Stimulated activated CD8-positive, alpha-beta memory T cell treated with anti-CD3 and anti-CD28 coated beads, Interleukin-7, amount 100 ng/mL, for 4 hours (primary cell): ENCODE measurements at regions not wholly inside any gene's neighbourhood (a gene's known extent, or its start where the extent isn't known, plus 50 kb on each side); places are given as distances from the start of the nearest gene placed in this dataset.
"Not testable (repeated sequence)": the region's sequence is repeated elsewhere in the genome, so short reads cannot be mapped to it uniquely, and the experiment has no call there.

Experiments
- DNase-seq, 2 donors: peaks; one replicate each; pipeline ENCODE4 v3.0.0-alpha.2; 2020; ENCODE audit warnings: low read depth in 2 of 2

DNA sequence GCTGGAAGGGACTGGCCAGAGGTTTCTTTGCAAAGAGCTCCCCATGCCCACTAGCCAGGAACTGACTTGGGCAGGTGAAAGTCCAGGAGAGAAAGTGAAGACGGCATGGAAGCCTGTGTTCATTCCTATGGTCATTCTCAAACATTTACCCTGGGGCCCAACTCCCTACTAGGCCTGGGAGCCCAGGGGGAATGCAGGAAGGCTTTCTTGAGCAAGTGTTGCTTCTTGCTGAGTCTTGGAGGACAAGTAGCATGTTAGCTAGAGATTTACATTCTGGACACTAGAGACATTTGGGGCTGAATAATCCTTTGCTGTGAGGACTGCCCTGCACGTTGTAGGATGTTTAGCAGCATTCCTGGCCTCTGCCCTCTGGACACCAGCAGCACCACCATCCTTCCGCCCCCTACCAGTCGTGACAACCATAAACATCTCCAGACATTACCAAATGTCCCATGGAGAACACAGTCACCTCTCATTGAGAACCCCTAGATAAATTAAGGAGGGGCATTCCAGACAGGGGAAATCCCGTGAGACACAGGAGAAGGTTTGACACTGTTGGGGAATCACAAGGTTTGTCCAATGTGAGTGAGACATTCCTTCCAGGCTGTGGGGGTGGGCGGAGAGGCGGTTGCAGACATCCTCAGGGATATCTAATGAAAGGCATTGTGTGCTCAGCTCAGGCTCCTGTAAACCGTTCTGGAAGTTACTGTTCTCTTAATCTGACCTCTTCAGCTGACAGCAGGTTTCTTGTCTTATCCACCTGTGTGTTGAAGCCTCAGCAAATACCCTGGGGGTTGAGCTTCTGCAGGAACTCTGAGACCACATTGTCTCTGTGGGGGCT is 236.2 kb downstream of the TLE3 start:
- no peak for DNase-seq

DNA sequence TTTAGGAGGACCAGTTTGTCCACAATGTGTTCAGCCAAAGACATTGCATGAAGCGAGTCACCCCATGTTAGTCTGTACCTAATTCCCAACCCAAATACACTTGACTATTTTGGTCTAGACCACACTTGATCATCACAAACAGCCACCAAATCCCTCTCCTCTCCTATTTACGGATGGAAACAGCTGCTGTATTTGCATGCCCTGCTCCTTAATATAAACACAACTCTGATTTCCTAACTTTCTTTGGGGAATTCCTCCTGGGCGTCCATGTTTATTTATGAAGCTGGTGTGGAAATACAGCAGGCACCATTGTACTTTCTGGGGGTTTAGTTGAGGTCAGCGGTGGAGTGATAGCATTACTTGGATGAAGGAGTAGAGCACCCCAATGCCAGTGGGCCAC is 235.2 kb downstream of the TLE3 start:
- DNase-seq: no peak

DNA sequence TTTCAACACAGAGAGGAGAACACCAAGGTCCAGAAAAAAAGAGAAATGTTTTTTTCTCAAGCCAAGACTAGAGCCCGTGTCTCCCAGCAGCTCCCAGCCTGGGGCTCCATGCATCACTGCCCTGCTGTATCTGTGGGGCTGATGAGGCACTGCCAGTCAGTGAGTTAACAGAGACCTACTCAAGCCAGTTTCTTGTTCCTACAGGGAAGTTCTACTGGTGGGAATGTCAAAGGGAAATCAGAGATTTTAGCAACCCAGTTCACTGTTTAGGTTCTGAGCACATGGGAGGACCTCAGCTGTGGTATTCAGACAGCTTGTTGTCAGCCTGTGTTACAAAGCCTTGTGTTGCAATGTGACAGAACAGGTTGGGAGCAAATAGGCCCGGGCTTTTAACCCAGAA is 234.3 kb downstream of the TLE3 start:
- DNase-seq: no peak

DNA sequence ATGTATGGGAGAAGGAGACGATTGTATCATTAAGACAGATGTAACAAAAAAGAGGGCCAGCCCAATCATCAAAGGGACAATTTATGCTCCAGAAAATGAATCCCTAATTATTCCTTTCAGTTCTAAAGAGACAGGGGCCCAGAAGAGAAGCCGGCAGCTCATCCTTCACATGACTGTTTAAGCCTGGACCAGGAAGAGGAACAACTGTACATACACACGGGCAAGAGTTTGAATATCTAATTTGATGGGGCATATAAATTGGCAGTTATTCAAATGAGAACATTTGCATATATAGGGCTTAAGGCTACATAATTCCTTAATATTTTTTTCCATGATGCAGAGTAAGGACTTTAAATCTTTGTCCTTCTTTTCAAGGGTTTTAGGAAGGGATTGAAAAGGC is 232.3 kb downstream of the TLE3 start:
- DNase-seq: no peak

DNA sequence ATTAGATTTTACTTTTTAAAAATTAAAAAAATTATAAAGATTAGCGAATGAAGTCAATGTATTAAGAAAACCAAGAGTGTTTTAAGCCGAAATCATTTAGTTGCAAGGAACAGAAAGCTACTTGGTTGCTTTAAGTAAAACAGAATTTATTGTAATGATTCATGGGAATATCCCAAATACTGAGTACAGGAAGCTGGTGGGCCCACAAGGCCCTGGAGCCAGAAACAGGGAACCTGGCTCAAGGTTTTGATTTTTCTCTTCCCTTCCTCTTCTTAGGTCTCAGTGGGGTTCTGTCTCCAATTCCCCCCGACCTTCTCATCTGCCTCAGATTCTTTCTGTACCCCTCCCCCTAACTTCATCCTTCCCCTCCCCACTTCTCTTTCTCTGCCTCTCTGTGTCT is 229.0 kb downstream of the TLE3 start:
- DNase-seq: no peak

DNA sequence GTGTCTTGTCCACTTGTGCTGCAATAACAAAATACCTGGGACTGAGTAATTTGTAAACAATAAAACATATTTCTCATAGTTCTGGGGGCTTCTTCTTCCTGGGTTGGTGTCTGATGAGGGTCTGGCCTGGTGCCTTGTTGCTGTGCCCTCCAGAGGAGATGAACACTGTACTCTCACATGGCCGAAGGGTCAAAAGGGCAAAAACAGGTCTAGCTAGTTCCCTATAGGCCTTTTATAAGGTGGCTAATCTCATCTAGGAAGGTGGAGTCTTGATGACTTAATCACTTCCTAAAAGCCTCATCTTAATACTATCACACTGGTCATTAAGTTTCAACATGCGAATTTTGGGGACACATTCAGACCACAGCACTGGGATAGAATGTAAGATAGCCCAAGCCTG is 228.4 kb downstream of the TLE3 start:
- DNase-seq: no peak

DNA sequence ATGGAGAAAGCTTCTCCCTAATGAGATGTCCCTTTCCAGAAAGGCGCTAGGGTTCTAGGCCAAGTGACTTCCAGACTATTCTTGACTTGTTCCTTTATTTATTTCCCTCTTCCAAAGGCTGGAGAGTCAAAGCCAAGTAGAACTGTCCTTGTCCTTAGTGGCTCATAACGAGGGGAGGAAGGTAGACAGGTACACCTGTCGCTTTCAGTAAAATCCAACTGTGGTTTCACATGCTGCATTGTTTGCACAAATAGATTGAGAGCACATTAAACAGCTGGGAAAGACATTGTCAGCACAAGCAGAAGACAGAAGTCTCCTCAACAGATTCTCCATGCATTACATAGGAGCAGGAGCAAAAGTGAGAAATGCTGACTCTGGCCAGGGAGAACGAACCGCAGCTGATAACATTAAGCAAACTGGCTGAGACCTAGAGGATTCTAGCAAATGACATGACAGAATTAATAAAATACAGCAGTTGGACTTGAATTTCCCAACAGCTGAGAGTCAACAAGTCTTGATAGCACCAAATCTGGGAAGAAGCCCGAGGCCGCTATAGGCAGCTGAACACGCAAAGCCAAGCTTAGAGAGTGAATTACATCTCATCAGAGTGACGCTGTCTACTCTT is 227.7 kb downstream of the TLE3 start:
- no peak for DNase-seq

DNA sequence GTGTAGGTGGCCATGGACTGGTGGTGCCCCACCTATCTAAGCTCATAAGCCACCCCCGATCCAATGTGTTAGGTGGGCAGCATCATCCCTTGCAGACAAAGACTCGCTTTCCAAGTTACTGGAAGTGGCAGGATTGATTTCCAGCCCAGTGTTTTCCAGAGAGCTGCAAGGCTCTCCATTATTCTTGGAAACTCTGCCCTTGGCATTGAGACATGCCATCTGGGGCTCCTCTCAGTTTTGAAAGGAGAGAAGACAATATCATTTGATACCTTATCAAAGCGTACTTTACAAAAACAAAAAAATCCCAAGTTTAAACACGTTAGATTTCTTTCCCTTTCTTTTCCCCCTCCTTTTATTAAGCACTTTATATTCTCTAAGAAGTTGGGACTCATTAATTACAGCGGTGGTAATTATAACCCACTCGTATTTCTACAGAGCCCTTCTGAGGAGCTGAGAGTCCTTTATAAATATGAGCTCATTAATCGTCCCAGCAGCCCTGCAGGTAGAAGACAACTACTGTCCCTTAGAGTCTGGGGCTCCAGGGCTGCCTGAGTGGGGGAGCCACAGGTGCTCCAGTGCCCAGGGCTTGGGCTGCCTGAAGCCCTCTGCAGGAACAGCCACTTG is 226.1 kb downstream of the TLE3 start:
- no peak for DNase-seq

DNA sequence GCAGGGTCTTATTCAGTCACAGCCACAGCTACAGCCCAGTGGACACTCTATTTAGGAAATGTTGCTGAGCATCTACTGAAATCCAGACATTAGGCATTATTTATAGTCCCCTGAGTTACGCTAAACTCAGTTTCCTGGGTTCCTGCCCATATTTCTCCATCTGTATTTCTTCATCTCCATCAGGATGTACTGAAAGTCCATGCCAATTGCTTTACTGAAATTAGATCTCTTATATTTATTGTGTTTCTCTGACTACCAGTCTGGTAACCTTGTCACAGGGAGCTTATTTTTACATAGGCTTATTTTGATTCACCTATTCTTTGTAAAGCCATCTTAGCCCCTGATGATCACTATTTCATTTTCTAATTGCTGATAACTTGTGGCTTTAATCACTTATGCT is 223.9 kb downstream of the TLE3 start:
- no peak for DNase-seq

DNA sequence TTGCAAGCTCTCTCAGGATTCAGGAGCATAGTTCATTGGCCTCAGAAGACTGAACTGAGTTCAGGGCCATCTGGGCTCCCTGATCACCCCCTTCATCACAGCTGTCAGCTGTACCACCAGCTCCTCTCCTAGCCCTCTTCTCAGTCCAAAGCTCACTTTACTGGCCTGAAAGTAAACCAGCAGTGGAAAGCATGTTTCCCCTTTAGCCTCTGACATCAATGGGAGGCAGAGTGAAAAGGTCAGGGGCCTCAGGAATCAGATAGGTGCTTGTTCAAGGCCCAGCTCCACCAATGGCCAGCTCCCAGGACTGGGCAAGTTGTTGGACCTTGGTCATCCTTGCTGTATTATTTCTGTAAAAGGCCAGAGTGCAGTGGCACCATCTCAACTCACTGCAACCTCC is 223.4 kb downstream of the TLE3 start:
- DNase-seq: no peak

DNA sequence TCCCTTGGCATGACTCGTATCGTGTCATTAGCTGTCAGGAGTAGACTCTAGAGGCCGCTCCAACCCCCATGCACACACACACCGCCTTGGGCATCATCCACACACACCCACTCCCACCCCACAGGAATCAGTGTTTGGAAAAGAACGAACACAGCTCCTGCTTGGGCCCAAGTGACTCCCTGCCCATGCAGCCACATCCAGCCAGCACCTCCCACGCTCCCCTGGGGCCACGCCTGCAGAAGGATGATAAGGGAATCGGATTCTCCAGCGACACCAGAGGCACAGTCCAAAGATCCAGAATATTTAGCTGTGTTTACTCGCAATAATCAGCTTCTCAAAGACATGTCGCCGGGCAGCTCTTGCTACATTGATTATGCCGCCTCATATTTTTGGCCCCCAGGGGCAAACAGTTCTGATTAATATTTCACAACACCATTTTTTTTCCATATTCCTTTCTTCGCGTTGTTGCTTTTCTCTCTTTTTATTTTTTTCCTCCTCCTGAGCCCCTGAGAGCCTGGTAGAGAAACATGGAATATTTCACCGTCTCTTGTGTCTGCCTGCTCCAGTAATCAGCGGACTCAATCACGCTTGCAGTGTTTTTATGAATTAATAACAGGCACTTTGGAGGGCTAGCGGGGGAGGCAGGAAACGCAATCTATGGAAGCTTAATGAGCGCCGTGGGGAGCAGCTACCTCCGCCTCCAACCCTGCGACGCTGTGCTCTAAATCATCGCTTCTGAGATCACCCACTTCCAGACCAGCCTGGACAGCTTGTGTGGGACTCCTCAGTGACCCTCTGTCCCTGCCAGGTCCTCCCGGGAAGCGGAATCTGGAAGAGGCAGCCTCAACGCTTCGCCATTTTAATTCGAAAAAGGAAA is 221.4 kb downstream of the TLE3 start:
- no peak for DNase-seq

DNA sequence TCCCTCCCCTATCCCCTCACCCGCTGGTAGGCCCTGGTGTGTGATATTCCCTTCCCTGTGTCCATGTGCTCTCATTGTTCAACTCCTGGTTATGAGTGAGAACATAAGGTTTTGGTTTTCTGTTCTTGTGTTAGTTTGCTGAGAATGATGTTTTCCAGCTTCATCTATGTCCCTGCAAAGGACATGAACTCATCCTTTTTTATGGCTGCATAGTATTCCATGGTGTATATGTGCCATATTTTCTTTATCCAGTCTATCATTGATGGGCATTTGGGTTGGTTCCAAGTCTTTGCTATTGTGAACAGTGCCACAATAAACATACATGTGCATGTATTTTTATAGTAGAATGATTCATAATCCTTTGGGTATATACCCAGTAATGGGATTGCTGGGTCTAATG is 217.8 kb downstream of the TLE3 start:
- not testable (repeated sequence) for DNase-seq

DNA sequence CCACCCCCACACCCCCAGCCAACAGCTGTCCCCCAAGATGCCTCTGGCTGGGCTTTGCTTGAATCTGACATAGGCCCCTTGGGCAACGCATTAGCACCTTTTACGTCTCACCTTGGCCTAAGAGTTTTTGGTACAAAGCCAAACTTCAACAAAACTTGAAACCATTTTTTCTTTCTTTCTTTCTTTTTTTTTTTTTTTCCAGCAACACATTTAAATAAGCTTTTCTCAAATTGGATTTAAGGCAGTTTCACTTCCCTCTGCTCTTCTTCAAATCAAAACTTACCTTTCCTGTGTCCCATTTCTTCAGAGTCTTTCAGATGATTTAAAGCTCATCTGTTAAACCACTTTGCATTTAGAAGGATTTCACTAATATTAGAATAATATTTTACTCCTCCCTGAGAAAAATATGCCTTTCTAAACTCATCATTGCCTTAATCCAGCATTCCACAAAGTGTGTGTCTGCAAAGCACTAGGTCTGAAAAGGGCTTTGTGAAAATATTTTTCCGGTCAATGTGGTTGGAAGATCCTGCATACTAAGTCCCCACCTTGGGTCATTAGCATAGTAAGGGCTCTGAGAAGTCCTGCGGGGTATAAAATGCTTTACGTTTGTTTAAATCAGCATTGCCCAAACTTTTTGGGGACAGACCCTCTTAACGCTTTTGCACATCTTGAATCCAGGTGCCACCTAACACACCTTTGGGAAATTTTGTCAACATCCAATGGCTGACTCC is 217.0 kb downstream of the TLE3 start:
- DNase-seq: no peak

DNA sequence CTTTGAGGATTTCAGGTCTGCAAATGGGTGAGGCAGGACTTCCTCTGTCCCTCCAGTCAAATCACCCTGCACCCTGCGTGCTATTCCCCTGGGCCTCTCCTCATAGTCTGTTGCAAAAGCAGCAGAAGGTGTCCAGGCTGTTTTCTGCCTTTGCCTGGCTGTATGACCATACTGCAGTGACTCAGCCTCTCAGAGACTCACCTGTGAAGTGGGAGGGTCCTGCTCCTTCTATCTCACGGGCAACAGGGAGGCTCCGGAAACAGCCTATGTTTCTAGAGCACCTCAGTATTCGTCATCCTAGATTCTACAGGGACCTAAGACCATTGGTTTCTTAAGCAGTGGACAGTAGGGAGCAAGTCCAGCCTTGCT is 216.4 kb downstream of the TLE3 start:
- DNase-seq: no peak

DNA sequence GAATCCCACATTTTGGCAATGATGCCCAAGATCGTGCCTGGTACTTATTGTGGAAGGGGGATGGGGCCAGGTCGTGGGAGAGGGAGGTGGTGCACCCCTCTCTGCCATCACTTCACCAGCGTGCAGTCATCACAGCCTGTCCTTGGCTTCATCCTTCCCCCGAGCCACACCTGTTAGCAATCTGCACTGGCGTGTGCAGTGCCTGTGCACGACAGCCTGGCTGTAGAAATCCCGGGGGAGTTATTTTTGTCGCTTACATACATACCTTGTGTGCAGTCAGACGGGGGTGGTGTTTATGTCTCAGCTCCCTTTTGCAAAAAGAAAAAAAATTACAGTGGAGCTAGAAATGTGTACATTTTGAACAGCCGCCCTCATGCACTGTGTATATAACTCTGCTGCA is 216.0 kb downstream of the TLE3 start:
- no peak for DNase-seq

DNA sequence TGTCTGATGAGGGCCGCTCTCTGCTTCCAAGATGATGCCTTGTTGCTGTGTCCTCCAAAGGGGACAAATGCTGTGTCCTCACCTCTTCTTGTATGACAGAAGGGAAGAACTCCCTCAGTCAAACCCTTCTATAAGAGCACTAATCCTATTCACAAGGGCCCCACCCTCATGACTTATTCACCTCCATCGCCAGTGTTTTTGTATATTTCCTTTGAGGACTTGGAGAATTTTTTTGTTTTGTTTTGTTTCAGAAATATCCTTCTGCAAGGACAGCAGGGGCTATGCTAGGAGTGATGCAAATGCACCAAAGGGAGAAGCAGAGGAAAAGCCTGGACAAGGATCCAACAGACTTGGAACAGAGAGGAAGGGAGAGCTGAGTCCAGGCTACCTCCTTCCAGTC is 214.4 kb downstream of the TLE3 start:
- no peak for DNase-seq

DNA sequence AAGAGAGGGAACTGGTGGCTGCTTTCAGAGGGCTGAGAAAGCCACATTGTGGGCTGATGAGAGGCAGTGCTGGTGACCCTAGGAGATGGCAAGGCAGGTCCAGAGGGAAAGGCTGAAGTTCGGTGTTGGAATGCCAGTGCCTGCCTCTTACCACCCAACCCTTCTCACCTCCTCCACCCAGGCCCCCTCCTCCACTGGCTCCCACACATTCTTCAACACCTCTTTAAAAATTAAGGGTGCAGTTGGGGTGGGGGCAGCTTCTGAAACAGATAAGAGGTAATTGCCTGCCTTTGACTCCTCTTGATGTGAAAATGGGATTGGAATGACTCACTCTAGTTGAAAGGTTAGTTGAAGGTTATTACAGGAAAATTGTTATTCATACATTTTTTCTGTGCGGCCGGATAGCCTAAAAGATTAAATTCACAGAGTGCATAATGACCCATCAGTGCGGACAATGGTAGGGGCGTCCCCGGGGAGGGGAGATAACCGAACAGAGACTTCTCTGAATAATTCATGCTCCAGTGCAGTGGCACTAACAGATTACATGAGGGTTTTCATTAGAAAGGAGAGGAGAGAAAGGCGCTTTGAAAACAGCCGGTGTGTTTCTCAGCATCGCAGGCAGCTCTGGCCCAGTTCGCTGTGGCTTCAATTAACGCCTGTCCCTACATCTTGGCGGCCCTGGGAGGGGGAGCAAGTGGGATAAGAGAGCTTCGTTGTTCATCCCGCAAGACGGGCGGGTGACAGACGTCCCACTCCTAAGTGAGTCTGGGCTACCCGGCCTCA is 212.4 kb downstream of the TLE3 start:
- no peak for DNase-seq

DNA sequence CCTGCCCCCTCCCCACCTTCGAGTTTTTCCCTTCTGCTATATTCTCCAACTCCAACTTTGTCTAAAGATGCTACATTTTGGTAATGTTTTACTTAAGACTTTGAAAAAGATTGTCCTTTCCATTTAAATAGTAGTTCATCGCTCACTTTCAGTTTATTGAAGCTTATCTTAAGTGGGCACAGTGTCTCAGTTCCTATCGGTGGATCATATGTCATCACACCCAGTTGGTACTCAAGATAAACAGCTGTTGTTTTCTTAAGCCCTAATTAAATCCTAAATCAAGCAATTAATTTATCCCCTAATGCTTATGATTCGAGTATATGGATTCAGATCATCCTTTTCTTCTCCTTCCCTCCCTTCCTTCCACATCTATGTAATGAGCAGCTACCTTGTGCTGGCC is 210.7 kb downstream of the TLE3 start:
- DNase-seq: no peak

DNA sequence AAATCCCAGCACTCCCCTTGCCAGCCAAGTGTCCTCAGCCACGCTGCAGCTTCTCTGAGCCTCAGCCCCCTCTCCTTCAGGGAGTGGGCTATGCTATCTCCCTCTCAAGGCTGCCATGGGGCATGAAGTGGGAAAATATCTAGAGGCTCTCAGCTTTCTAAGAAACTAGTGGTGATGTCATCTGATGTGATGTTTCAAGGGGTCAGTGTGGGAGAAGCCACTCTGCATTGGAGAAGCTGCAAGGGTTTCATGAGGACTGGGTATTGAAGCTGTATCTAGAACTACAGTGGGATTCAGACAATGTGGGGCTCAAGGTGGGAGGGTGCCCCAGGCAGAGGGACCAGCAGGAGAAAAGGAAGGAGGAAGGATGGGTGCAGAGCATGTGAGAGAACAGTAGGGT is 210.2 kb downstream of the TLE3 start:
- no peak for DNase-seq

DNA sequence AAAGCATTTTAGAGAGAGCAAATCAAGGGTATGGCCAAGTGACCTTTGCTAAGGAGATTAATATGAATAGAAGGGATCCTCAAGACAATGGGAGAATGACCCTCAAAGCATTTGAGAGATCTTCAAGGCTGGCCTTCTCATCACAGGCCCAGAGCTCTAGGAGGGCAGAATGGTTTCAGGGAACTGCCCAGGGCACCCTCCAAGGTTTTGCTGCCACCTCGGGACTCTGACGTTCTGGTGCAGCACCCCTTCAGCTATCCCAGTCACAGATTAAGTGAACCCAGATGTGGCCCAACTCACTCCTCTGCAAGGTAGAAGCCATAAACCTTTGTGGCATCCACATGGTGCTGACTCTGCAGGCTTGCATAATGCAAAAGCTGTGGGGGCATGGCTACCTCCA is 209.3 kb downstream of the TLE3 start:
- DNase-seq: no peak

DNA sequence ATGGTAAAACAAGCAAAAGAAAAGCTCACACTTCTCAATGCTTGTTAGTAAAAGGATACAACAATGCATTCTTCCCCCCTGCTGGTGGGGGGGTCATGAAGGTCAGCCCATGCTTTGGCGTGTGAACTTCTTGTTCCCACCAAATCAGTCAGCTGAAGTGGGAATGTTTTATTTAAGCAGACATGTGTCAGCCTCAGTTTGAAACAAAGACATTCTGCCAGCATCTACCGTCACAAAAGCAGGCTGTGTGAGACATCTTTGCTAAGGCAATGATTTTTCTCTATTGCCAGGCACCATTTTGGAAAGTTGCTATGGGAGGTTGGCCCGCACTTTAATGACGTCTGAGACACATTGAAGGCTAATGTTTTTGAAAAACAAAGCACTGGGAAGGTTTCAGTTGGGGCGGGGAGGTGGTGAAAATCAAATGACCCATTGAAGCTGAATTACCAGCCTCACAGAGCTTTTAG is 206.6 kb downstream of the TLE3 start:
- no peak for DNase-seq
